Stomach (tissue), 8 donors: ENCODE measurements at regions not wholly inside any gene's neighbourhood (a gene's known extent, or its start where the extent isn't known, plus 50 kb on each side); places are given as distances from the start of the nearest gene placed in this dataset.

Experiments used
- DNase-seq, 2 donors: peaks; one replicate each; pipeline versions ENCODE4 v3.0.0 to v3.0.0-alpha.2; 2013 to 2019
- H3K27ac ChIP-seq, 5 donors: fragments of 200-600 bp in 4 of 5; sonication (generic) in 4 of 5; one replicate each; pipeline ENCODE4 v1.5.1; 2013 to 2019; ENCODE audit warnings: mild to moderate bottlenecking in 1 of 5, moderate library complexity in 1 of 5
- H3K27me3 ChIP-seq, 3 donors: fragments of 200-600 bp; sonication (generic); one replicate each; pipeline ENCODE4 v1.5.1; 2017 to 2019; ENCODE audit warnings: mixed run types in 1 of 3
- H3K36me3 ChIP-seq, 4 donors: fragments of 200-600 bp; sonication (generic); 1 replicate in 3 of 4; 2 replicates in 1 of 4; pipeline ENCODE4 v1.5.1; 2016 to 2019
- H3K4me1 ChIP-seq, 4 donors: fragments of 200-600 bp; sonication (generic); one replicate each; pipeline ENCODE4 v1.5.1; 2016 to 2019
- H3K4me3 ChIP-seq, 4 donors: fragments of 200-600 bp; sonication (generic) in 3 of 4; one replicate each; pipeline ENCODE4 v1.5.1; 2016 to 2019; ENCODE audit warnings: mild to moderate bottlenecking in 1 of 4
- H3K9me3 ChIP-seq, 4 donors: fragments of 200-600 bp; sonication (generic); one replicate each; pipeline ENCODE4 v1.5.1; 2016 to 2019
- CTCF ChIP-seq, 7 experiments: fragments of 450-650 bp in 4 of 7; fragments of 200-600 bp in 3 of 7; sonication (generic) in 3 of 7; IDR thresholded peaks; one replicate each; pipeline ENCODE4 v1.5.1; 2016 to 2019; ENCODE audit warnings: antibody characterized with exemption in 7 of 7, control low read depth in 2 of 7, mild to moderate bottlenecking in 1 of 7
- EP300 ChIP-seq: sonication (generic); formaldehyde crosslinking; IDR thresholded peaks from one replicate; pipeline ENCODE4 v1.6.1; 2017; ENCODE audit warnings: antibody characterized with exemption
- POLR2A ChIP-seq, 4 donors: fragments of 450-650 bp; IDR thresholded peaks; one replicate each; pipeline ENCODE4 v1.6.1; 2016; ENCODE audit warnings: antibody characterized with exemption in 4 of 4, control low read depth in 2 of 4, mild to moderate bottlenecking in 1 of 4, moderate library complexity in 1 of 4
- POLR2AphosphoS5 ChIP-seq, 3 donors: sonication (generic); formaldehyde crosslinking; IDR thresholded peaks; one replicate each; pipeline ENCODE4 v1.6.1; 2016; ENCODE audit warnings: antibody characterized with exemption in 3 of 3
- WGBS, 5 donors: extraction: QIAGEN DNeasy Blood & Tissue Kit in 3 of 5; methylation state at CpG; one replicate each; pipeline versions ENCODE4 v1.1.5 to v1.1.7; 2013 to 2018; 5-methylcytosine and 5-hydroxymethylcytosine counted together
- intact Hi-C: fragments of 100-400 bp; cut with DNase I; formaldehyde crosslinking; loops from one replicate; pipeline ENCODE4 v1.15.1; 2023; ENCODE audit warnings: low total_unique reads
- donor health status: healthy with polysubstance abuse.
- donor health status: Bipolar disorder and iron deficiency.
- donor health status: healthy.

GRCh38 chr11:70887542-70887827 is 364.9 kb downstream of the SHANK2 start:
- Histone ChIP-seq H3K27ac (no peak overlapping the region), H3K9me3 (no peaks in the 10 kb centered on the region), H3K4me1 (no peaks in the 10 kb centered on the region), H3K36me3 (peaks cover 0 to 5% (median 0%) of the 10 kb centered on the region in 4 donors), H3K4me3 (no peak overlapping the region), H3K27me3 (no peaks in the 10 kb centered on the region)
- WGBS, 5 donors, result 65 to 71% (median 68%) methylated on average over 2 of the region's 2 CpGs
- DNase-seq, result no peak
- intact Hi-C loops, result no loop called here
- TF ChIP-seq POLR2A (IDR thresholded peaks at IDR 0.05) (no peak), CTCF (IDR thresholded peaks at IDR 0.05) (no peak), EP300 (no peak), POLR2AphosphoS5 (IDR thresholded peaks at IDR 0.05) (no peak)

GRCh38 chr11:70888061-70888460 is 364.3 kb downstream of the SHANK2 start:
- peaks cover 0 to 5% (median 0%) of the 10 kb centered on the region in 4 donors for H3K36me3 ChIP-seq
- no peaks in the 10 kb centered on the region for H3K27me3 ChIP-seq
- H3K27ac ChIP-seq, result no peak overlapping the region
- DNase-seq, result no peak
- no peaks in the 10 kb centered on the region for H3K9me3 ChIP-seq
- intact Hi-C loops, result no loop called here
- no peak overlapping the region for H3K4me3 ChIP-seq
- 73 to 89% (median 84%) methylated on average over 6 of the region's 6 CpGs for WGBS, 5 donors
- no peaks in the 10 kb centered on the region for H3K4me1 ChIP-seq
- no peak for TF ChIP-seq CTCF (IDR thresholded peaks at IDR 0.05)
- TF ChIP-seq EP300, result no peak
- no peak for TF ChIP-seq POLR2A (IDR thresholded peaks at IDR 0.05)
- TF ChIP-seq POLR2AphosphoS5 (IDR thresholded peaks at IDR 0.05), result no peak

GRCh38 chr11:70889411-70889810 is 363.0 kb downstream of the SHANK2 start:
- intact Hi-C loops, result no loop called here
- Histone ChIP-seq H3K36me3 (peaks cover 0 to 5% (median 0%) of the 10 kb centered on the region in 4 donors), H3K27me3 (no peaks in the 10 kb centered on the region), H3K9me3 (no peaks in the 10 kb centered on the region), H3K4me1 (no peaks in the 10 kb centered on the region), H3K27ac (no peak overlapping the region), H3K4me3 (no peak overlapping the region)
- TF ChIP-seq CTCF (IDR thresholded peaks at IDR 0.05) (no peak), EP300 (no peak), POLR2AphosphoS5 (IDR thresholded peaks at IDR 0.05) (no peak), POLR2A (IDR thresholded peaks at IDR 0.05) (no peak)
- no peak for DNase-seq
- WGBS, 5 donors, result 82 to 89% (median 87%) methylated on average over 12 to 13 of the region's 13 CpGs

GRCh38 chr11:70891844-70892380 is 360.5 kb downstream of the SHANK2 start:
- TF ChIP-seq CTCF (IDR thresholded peaks at IDR 0.05), result no peak
- no peak for TF ChIP-seq POLR2AphosphoS5 (IDR thresholded peaks at IDR 0.05)
- no peak for TF ChIP-seq POLR2A (IDR thresholded peaks at IDR 0.05)
- no peak for TF ChIP-seq EP300
- intact Hi-C loops, result no loop called here
- no peaks in the 10 kb centered on the region for H3K27me3 ChIP-seq
- peaks cover 0 to 3% (median under 1%) of the 10 kb centered on the region in 4 donors for H3K9me3 ChIP-seq
- WGBS, 5 donors, result 74 to 85% (median 78%) methylated on average over 9 of the region's 9 CpGs
- no peak overlapping the region for H3K27ac ChIP-seq
- H3K4me1 ChIP-seq, result no peaks in the 10 kb centered on the region
- peaks cover 0 to 5% (median 0%) of the 10 kb centered on the region in 4 donors for H3K36me3 ChIP-seq
- H3K4me3 ChIP-seq, result no peak overlapping the region
- no peak for DNase-seq
